Breast epithelium (tissue), 4 donors: ENCODE measurements at regions not wholly inside any gene's neighbourhood (a gene's known extent, or its start where the extent isn't known, plus 50 kb on each side); places are given as distances from the start of the nearest gene placed in this dataset.

ENCODE experiments used
- DNase-seq, 2 donors: peaks; one replicate each; pipeline ENCODE4 v3.0.0-alpha.2; 2019; ENCODE audit warnings: low spot score in 2 of 2
- H3K27ac ChIP-seq, 2 donors: fragments of 200-600 bp; sonication (generic) in 1 of 2; one replicate each; pipeline ENCODE4 v1.5.1; 2016 to 2019; ENCODE audit warnings: mild to moderate bottlenecking in 1 of 2
- H3K27me3 ChIP-seq, 2 donors: fragments of 200-600 bp; sonication (generic) in 1 of 2; one replicate each; pipeline versions ENCODE4 v1.5.1 to v1.6.0; 2017 to 2019; ENCODE audit warnings: control low read depth in 1 of 2, mild to moderate bottlenecking in 1 of 2
- H3K36me3 ChIP-seq: fragments of 200-600 bp; one replicate; pipeline ENCODE4 v1.5.1; 2019
- H3K4me1 ChIP-seq, 2 donors: fragments of 200-600 bp; sonication (generic); one replicate each; pipeline ENCODE4 v1.5.1; 2016 to 2019; ENCODE audit warnings: control low read depth in 1 of 2
- H3K4me3 ChIP-seq, 3 donors: fragments of 200-600 bp; sonication (generic); 1 replicate in 2 of 3; 2 replicates in 1 of 3; pipeline ENCODE4 v1.5.1; 2016 to 2019; ENCODE audit warnings: mild to moderate bottlenecking in 3 of 3, moderate library complexity in 2 of 3
- H3K9me3 ChIP-seq, 2 donors: fragments of 200-600 bp; sonication (generic) in 1 of 2; one replicate each; pipeline ENCODE4 v1.5.1; 2016 to 2019; ENCODE audit warnings: control low read depth in 1 of 2
- CTCF ChIP-seq, 3 donors: fragments of 450-650 bp; IDR thresholded peaks; one replicate each; pipeline ENCODE4 v1.5.1; 2016 to 2017; ENCODE audit warnings: antibody characterized with exemption in 3 of 3, mild to moderate bottlenecking in 3 of 3, moderate library complexity in 3 of 3
- POLR2A ChIP-seq: fragments of 450-650 bp; IDR thresholded peaks from one replicate; pipeline ENCODE4 v1.6.1; 2016; ENCODE audit warnings: antibody characterized with exemption, mild to moderate bottlenecking, moderate library complexity
- POLR2AphosphoS5 ChIP-seq, 3 donors: sonication (generic); formaldehyde crosslinking; IDR thresholded peaks; one replicate each; pipeline ENCODE4 v1.6.1; 2017; ENCODE audit warnings: antibody characterized with exemption in 3 of 3
- intact Hi-C: fragments of 100-400 bp; cut with DNase I; formaldehyde crosslinking; loops from one replicate; pipeline ENCODE4 v1.15.1; 2023; ENCODE audit warnings: low total_unique reads

GRCh38 chr20:7828437-7828836 lies 111.8 kb downstream of the HAO1 start:
- TF ChIP-seq POLR2AphosphoS5 (IDR thresholded peaks at IDR 0.05) (no peak), CTCF (IDR thresholded peaks at IDR 0.05) (no peak), POLR2A (no peak)
- intact Hi-C loops = no loop called here
- no peaks in the 10 kb centered on the region for H3K27me3 ChIP-seq
- peaks cover 0 to under 1% of the 10 kb centered on the region in 2 donors for H3K9me3 ChIP-seq
- H3K4me1 ChIP-seq = no peaks in the 10 kb centered on the region
- H3K36me3 ChIP-seq = no peaks in the 10 kb centered on the region
- no peak overlapping the region for H3K27ac ChIP-seq
- no peak overlapping the region for H3K4me3 ChIP-seq
- no peak for DNase-seq

- H3K27ac ChIP-seq = no peak overlapping the region
- no peaks in the 10 kb centered on the region for H3K36me3 ChIP-seq
- no peaks in the 10 kb centered on the region for H3K27me3 ChIP-seq
- H3K9me3 ChIP-seq = peaks cover 4 to 6% of the 10 kb centered on the region in 2 donors
- no peak for DNase-seq
- intact Hi-C loops = no loop called here
- no peak overlapping the region for H3K4me3 ChIP-seq
- no peak for TF ChIP-seq CTCF (IDR thresholded peaks at IDR 0.05)
- H3K4me1 ChIP-seq = no peaks in the 10 kb centered on the region
Observed at GRCh38 chr20:7829031-7829430, 111.2 kb downstream of the HAO1 start.

GRCh38 chr20:7829776-7830175 lies 110.5 kb downstream of the HAO1 start:
- intact Hi-C loops = no loop called here
- peaks cover 10 to 11% of the 10 kb centered on the region in 2 donors for H3K9me3 ChIP-seq
- no peaks in the 10 kb centered on the region for H3K27me3 ChIP-seq
- TF ChIP-seq CTCF (IDR thresholded peaks at IDR 0.05) = no peak
- no peak for TF ChIP-seq POLR2A
- no peak for TF ChIP-seq POLR2AphosphoS5 (IDR thresholded peaks at IDR 0.05)
- no peaks in the 10 kb centered on the region for H3K4me1 ChIP-seq
- DNase-seq = no peak
- no peak overlapping the region for H3K4me3 ChIP-seq
- H3K36me3 ChIP-seq = no peaks in the 10 kb centered on the region
- no peak overlapping the region for H3K27ac ChIP-seq
